ENCODE measurements at regions not wholly inside any gene's neighbourhood (a gene's known extent, or its start where the extent isn't known, plus 50 kb on each side); places are given as distances from the start of the nearest gene placed in this dataset.

DNA sequence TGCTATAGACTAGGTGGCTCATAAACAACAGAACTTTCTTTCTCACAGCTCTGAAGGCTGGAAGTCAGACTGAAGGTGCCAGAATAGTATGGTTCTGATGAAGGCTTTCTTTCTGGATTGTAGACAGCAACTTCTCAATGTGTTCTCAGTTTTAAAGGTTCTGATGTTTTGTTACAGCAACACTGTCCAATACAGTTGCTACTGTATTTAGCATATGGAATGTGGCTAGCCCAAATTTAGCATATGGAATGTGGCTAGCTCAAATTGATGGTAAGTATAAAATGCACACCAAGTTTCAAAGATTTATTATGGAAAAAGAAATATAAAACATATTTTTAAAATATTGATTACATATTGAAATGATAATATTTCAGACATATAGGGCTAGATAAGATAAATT is 145.3 kb downstream of the MBL2 start:
- no peak for ATAC-seq
- no peak for DNase-seq
- intact Hi-C loops (cut with micrococcal nuclease): no loop called here

DNA sequence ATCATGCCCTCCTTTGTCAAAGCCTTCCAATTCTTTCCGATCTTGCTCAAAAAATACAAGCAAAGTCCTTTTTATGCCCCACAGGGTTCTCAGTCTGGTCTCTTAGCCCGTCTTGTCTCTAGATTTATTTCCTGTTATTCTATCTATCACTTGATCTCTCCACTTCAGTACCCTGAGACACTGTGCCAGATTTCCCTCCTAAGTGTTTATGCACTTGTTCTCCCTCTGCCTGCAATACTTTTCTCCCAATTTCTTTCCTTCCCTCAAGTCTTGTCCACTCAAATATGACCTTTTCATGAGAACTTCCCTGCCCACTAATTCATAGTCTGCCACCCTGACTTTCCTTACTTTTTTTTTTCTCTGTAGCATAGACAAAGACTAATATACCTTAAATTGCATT is 141.4 kb downstream of the MBL2 start:
- no peak for ATAC-seq
- DNase-seq: no peak
- intact Hi-C loops (cut with micrococcal nuclease): no loop called here

DNA sequence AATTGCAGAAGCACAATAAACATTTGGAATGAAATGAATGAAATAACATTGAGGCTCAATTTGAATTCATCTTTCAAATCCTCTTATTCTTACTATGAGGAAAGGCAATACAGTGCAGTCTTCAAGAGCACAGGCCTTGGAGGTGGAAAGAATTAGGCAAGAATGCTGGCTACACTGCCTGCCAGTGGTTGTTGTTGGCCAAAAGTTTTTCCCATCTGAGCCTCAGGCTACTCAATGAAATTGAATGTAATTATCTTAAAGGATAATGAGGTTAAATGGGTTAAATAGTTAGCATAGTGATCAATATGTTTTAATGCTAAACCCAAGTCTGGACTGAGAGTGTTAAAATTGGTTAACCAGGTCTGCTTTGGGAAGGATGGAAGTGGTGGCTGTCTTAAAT is 140.9 kb downstream of the MBL2 start:
- no peak for DNase-seq
- intact Hi-C loops (cut with micrococcal nuclease): no loop called here
- no peak for ATAC-seq

DNA sequence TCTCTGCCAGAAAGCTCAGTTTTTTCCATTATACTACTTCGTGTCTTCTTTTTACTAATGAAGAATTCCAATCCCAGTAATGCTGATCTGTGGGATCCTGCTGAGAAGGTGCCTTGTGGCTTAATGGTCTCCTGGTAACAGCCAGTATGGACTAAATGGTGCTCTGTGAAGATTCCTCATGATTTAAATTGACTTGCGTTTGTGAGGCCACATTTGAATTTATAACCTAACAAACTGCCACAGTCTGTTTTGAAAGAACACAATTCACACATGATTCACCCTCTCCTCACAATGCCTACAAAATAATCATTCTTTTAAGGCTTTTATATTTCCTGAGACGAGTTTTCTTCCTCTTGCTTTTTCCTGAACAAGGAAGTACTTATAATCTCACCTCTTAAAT is 140.0 kb downstream of the MBL2 start:
- no peak for DNase-seq
- no peak for ATAC-seq
- intact Hi-C loops (cut with micrococcal nuclease): no loop called here

DNA sequence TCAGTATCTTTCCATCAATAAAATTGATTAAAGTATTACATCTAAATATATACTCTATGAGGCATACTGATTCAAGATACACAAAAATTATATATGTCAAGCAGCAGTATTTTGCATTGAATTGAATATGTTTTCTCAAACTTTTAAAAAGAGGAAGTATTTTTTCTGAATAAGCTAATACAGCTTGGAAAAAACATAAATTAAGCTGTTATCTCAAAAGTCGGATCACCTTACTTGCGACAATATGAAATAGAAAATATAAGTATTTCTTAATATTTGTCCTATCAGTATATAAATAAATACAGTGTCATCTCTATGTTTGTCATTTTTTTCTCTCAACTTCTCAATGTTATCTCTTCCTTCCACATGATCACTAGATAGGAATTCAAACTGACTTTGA is 139.3 kb downstream of the MBL2 start:
- ATAC-seq (no peak), DNase-seq (no peak)
- intact Hi-C loops (cut with micrococcal nuclease): no loop called here

DNA sequence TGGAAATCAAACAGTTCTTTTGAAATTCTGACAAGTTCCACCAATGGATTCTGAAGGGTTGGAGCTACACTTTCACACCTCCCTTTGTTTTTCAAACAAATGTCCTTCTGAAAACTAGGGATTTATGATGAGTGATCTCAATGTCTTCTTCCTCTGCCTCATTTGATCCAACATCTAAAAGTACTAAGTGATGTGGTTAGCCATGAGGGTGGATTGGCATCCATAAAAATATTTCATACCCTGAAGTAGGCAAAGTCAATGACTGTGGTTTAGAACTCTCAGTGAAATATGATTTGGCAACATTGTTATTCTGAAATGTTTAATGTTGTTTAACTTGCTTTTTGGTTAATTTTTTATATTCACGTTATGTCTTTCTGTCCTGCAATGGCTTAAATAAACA is 136.9 kb downstream of the MBL2 start:
- DNase-seq: no peak
- intact Hi-C loops (cut with micrococcal nuclease): no loop called here
- no peak for ATAC-seq

DNA sequence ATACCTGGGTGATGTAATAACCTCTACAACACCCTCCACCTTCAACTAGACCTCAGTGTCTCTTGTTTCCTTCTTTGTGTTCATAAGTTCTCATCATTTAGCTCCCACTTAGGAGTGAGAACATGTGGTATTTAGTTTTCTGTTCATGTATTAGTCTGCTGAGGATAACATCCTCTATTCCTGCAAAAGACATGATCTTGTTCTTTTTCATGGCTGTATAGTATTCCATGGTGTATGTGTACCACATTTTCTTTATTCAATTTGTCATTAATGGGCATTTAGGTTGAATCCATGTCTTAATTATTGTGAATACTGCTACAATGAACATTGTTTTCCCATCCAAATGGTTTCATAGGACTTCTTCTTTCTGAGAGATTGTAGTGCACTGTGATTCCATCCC is 135.7 kb downstream of the MBL2 start:
- no peak for ATAC-seq
- intact Hi-C loops (cut with micrococcal nuclease): no loop called here
- no peak for DNase-seq

DNA sequence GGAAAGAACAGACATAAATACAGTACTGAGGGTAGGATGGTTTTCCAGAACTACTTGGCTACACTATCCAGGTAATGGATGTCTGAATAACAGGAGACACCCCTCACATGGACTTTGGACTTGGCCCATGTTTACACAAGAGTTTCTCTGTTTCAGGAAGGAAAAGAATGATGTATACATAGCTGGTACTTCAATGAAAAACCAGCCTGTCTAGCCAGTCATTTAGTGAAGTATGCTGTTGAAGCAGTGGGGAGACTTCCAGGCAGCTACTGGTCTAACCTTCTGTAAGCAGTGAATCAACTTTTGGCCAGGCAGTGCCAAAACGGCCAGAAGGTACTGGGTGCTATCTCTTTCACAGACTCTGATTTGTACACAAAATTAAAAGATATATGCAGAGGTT is 135.0 kb downstream of the MBL2 start:
- DNase-seq: no peak
- ATAC-seq: no peak
- intact Hi-C loops (cut with micrococcal nuclease): no loop called here

DNA sequence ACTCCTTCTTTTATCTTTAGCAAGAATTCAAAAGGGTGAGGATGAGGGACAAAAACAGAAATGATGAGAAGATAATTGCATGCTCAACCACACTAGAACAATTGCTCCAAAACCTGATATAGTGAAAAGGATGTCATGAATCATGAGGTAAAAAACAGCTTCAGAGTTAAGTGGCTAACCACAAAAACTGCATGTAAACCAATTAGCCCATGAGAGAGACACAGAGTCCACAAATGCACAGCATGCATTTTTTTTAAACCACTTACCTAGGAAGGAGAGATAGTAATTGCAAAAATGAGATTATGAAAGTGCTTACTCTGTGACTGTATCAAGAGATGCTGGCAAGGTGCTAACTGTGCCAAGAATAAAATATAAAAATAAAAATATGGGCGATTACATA is 132.9 kb downstream of the MBL2 start:
- intact Hi-C loops (cut with micrococcal nuclease): no loop called here
- no peak for ATAC-seq
- DNase-seq: no peak

DNA sequence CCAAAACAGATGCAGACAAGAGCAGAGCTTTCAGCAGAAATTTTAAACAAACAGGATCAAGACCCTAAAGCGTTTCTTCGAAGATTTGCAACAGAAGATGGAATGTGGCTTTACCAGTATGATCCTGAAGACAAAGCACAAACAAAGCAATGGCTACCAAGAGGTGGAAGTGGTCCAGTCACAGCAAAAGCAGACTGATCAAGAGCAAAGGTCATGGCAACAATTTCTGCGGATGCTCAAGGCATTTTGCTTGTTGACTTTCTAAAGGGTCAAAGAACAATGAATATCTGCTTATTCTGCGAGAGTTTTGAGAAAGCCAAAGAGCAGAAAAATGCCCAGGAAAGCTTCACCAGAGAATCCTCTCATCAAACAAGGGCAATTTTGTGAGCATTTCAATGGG is 130.4 kb downstream of the MBL2 start:
- DNase-seq: no peak
- intact Hi-C loops (cut with micrococcal nuclease): no loop called here
- no peak for ATAC-seq

DNA sequence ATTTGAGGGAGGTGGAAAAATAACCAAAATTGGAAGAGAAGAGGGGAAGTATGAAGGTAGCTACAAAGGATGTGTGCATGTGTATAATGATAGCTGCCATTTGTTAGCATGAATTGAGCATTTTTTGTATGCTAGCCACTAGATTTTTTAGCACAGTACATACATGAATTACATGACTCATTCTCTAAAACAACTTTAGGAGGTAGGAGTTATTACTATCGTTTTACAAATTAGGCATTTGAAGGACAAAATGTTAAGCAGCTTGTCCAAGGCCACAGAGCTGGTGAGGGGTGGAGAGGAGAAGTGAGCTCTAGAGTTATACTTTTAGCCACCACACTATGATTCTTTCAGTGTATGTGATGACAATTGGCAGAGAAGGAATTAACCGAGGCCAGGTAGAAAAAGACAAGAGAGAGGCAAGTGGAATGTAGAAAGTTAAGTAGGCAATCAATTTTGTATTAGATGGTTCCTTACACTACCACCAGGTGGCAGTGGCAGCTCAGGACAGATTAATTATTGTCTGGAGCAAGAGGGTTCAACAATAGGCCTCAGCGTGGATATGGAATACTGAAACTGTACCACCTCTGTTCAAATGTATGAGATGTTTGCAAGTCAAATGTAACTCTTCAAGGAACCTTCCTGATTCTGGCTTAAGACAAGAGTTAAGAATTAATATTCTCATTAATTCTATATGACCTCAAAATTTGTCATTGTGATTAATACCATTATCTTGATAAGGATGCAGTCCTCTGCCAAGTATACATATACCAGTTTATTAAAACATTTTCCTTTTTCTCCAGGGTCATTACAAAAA is 128.0 kb downstream of the MBL2 start:
- DNase-seq (no peak), ATAC-seq (peak; percentile 73)

DNA sequence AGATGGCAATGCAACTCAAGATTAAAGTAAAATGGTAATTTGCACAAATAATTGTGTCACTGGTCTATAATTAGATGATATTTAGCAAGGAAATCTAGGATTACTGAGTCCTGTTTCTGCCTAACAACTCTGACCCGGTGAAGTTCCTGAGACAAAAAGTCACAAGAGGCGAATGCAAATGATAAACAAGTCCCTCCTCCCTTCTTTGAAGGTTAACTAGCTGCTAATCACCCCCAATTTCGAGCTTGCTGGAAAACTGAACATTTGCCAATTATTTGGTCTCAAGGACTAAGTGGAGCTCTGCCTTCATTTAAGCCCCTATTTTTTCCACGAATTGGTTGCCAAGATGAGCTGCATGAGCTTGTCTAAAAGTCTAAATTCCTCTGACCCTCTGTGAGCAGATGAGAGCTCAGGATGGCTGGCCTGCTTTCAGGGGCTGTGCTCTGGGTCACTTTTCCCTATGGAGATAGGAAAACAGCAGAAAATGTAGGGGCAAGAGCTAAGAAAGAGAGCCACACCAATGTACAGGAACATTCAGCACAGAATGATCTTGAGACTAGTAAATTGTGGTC is 127.3 kb downstream of the MBL2 start:
- no peak for ATAC-seq
- intact Hi-C loops (cut with micrococcal nuclease): loop anchor here (5.0 kb wide), 1 partner anchor 82 kb away; no protein-coding TSS in a partner anchor

More for the DNA sequence above, 128.0 kb downstream of the MBL2 start:
- intact Hi-C loops (cut with micrococcal nuclease): loop anchor here (5.0 kb wide), 1 partner anchor 83 kb away; no protein-coding TSS in a partner anchor

DNA sequence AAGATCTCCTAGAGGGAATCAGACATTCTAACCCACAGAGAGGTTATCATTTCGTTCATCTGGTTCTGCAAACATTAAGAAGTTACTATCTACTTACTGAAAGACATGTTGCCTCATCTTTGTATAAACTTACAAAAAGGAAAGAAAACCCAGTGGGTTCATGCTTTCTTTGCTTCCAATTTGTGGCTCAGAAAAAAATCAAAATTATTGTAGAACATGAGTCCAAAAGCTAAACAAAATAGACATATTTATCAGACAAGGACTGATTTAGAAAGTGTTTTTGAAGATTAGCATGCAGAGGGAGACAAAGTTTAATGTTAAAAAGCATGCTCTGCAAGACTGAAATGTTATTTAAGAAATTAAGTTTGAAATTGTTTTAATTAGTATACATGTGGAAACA is 123.1 kb downstream of the MBL2 start:
- intact Hi-C loops (cut with micrococcal nuclease): loop anchor here (5.0 kb wide), 1 partner anchor 78 kb away; no protein-coding TSS in a partner anchor
- ATAC-seq: no peak

More for the DNA sequence above, 127.3 kb downstream of the MBL2 start:
- DNase-seq: no peak

DNA sequence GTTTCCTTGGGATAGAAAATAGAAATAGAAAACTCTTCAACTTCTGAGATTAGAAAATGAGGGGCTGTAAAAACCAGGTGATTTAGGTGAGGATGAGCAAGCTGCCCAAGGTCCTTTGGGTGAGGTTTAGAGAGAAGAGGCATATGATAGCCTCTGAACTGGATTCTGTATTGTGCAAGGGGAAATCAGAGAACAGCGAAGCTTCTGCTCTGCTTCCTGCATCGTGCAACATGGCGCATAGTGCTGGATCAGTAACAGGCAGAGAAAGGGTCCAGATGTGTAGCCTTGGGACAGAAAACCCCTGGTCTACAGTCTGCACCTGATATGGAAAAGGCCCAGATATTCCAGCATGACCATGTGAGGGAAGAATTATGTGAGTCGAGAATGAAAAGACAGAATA is 121.7 kb downstream of the MBL2 start:
- intact Hi-C loops (cut with micrococcal nuclease): no loop called here
- ATAC-seq: no peak
- DNase-seq: no peak

More for the DNA sequence above, 123.1 kb downstream of the MBL2 start:
- no peak for DNase-seq

DNA sequence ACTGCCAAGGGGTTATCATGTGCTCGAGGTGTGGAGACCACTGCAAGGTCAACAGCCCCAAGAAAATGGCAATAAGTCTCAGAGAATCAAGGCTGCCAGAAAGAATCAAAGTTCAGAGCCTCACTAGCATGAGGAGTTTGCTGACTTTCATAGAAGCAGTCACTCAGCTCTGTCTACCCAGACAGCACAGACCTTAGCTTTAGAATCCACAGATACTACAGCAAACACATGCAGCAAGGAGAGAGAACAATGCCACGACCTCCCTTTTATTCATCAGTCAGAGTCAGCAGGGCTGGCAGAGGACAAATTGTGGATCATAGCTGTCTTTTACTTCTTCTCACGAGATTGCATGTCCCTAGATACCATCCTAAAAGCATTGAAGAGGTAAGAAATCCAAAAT is 121.3 kb downstream of the MBL2 start:
- no peak for ATAC-seq
- no peak for DNase-seq
- intact Hi-C loops (cut with micrococcal nuclease): no loop called here

DNA sequence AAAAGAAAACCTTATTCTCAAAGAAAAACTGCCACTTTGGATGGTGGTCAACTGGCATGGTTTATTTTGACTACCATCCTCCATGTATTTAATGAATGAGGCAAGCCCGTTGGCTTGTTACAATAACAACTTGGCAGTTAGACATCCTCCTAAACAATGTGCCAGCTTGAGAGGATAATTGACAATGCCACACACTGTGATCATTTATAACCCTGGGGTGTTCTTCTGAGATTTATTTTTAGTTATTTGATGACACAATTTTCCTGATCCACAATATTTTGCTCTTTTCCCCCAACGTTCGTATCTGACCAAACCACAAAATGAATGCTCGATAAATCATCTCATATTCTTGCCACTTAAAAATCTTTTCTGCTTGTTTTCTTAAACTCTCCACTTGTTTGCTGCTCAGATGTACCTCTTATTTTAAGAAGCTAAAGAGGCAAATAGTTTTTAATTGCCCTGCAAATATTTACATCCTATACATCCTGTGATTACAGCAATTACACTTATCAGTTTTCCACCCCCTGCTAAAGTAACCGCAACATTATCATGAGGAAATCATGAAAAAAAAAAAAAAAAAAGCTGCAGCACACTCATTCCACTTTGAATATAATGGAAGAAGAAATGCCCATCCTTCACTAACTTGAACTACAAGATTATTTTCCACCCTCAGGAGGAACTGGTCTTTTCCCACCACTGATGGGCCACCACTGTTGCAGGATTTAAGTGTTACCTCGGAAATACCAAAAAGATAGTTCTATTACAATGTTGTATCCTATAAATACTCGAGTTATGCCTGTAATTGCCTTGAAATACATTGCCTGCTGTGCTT is 119.9 kb downstream of the MBL2 start:
- intact Hi-C loops (cut with micrococcal nuclease): no loop called here
- peak; percentile 71 for ATAC-seq
- DNase-seq: no peak

DNA sequence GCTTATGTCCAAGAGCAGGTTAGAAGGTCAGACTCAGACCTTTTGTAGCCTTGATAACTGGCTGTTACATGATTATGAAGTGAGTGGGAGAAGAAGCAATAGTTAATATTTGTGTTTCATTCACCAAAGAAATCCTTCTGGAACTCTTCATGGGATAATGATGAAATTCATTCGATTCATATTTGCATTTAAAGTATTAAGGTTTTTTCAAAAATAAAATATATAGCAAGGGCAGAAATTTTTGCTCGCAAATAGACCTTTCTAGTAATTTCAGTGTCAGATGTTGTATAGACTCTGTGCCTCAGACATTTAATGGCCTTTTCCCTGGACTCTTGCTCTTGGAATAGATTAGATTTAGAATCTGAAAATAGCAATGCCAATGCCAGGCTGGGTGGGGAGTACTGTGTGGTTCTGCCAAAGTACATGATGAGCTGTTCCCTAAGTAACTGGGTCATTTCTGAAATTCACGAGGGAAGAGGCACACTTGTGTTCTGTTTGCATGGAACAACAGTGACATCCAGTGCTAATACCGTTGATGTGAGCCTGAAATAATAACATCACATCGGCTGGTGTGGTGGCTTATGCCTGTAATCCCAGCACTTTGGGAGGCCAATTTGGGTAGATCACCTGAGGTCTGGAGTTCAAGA is 119.2 kb downstream of the MBL2 start:
- ATAC-seq (peak; percentile 96), DNase-seq (peak; percentile 31)
- intact Hi-C loops (cut with micrococcal nuclease): no loop called here

DNA sequence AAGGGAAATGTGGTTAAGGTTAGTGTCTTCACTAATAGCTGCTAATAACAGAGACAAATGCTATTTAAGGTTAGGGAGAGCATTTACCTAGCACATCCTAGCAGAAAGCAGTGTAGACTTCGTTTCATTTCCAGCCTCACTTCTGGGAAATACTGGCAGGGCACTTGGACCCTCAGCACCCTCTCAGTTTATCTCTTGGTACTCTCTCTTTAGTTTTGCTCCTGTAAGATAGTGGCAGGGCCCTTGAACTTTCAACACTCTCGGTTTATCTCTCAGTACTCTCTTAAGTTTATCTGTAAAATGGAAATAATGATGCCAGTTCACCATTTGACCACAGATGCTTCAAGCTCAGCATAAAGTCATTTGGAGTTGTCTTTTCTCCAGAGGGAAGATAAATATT is 118.4 kb downstream of the MBL2 start:
- intact Hi-C loops (cut with micrococcal nuclease): no loop called here
- no peak for DNase-seq

DNA sequence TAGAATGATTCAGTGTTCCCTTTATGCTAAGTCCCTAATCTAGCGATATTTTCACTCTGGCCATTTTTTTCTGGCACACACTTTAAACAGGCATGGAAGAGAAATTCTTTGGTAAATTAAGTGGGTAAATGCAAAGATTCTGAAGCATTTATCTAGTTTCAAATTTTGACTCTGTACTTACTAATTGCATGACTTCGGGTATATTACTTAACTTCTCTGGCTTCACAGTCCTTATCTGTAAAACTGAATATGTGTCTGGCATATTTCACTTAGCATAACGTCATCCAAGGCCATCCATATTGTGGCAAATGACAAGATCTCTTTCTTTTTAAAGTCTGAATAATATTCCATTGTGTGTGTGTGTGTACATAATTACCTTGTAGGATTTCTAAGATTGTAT is 114.5 kb downstream of the MBL2 start:
- no peak for ATAC-seq
- no peak for DNase-seq
- intact Hi-C loops (cut with micrococcal nuclease): no loop called here

More for the DNA sequence above, 118.4 kb downstream of the MBL2 start:
- ATAC-seq: peak; percentile 84

DNA sequence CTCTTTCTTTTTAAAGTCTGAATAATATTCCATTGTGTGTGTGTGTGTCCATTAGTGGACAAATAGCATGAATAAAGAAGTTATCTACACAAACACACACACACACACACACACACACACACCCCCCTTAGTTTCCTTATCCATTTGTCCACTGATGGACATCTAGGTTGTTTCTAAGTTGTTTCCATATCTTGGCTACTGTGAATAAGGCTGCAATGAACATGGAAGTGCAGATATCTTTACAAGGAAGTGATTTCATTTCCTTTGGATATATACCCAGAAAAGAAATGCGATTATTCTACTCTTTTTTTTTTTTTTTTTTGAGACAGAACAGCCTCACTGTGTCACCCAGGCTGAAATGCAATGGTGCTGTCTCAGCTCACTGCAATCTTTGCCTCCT is 113.5 kb downstream of the MBL2 start:
- intact Hi-C loops (cut with micrococcal nuclease): no loop called here
- DNase-seq (no peak), ATAC-seq (no peak)
